Esophagus muscularis mucosa (tissue), 4 donors: ENCODE measurements at regions not wholly inside any gene's neighbourhood (a gene's known extent, or its start where the extent isn't known, plus 50 kb on each side); places are given as distances from the start of the nearest gene placed in this dataset.

Experiments used
- CTCF ChIP-seq, 3 experiments: fragments of 200-600 bp in 2 of 3; fragments of 450-650 bp in 1 of 3; sonication (generic) in 2 of 3; IDR thresholded peaks; one replicate each; pipeline ENCODE4 v1.5.1; 2017 to 2019; ENCODE audit warnings: antibody characterized with exemption in 3 of 3, mild to moderate bottlenecking in 2 of 3, moderate library complexity in 1 of 3
- EP300 ChIP-seq: sonication (generic); formaldehyde crosslinking; IDR thresholded peaks from one replicate; pipeline ENCODE4 v1.6.1; 2017; ENCODE audit warnings: antibody characterized with exemption
- POLR2A ChIP-seq: fragments of 450-650 bp; IDR thresholded peaks from one replicate; pipeline ENCODE4 v1.6.1; 2017; ENCODE audit warnings: antibody characterized with exemption, moderate library complexity, mild to moderate bottlenecking, low read depth
- POLR2AphosphoS5 ChIP-seq, 2 donors: sonication (generic); formaldehyde crosslinking; IDR thresholded peaks; one replicate each; pipeline ENCODE4 v1.6.1; 2017; ENCODE audit warnings: antibody characterized with exemption in 2 of 2

- TF ChIP-seq CTCF (IDR thresholded peaks at IDR 0.05) (no peak), POLR2A (no peak), POLR2AphosphoS5 (IDR thresholded peaks at IDR 0.05) (no peak), EP300 (no peak)
These were observed 273.3 kb downstream of the QDPR start for GRCh38 chr4:17238633-17239032.
